ENCODE measurements at regions not wholly inside any gene's neighbourhood (a gene's known extent, or its start where the extent isn't known, plus 50 kb on each side); places are given as distances from the start of the nearest gene placed in this dataset.
"Not testable (repeated sequence)": the region's sequence is repeated elsewhere in the genome, so short reads cannot be mapped to it uniquely, and the experiment has no call there.

DNA sequence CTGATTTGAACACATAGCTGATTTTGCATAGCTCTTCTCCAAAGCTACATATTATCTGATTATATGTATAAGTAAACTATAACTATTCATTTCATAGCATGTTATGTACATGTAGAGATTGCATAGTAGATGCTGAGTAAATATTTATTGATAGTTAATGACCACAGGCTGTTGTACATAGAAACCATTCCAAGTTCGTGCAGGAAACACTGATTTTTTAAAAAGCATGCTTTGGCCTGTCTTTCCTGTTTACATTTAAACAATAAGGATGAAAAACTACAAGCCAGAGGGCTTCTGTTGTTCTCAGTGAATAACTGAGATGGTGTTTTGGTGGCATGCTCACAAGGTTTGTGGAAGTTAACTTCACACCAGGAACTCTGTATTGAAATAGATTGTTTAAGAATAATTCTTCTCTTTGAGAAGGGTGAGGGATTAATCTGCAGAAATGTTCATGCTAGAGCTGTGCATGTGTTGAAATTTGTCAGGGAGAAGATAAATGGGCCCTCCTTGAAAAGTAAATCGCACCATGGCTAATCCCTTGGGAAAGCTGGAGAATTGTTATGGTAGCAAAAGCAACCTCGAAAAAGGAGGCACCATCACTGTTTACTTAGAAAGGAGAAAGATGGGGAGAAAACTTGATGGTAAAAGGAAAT, 120.2 kb upstream of the SP8 start:
- no peak for TF ChIP-seq POLR2AphosphoS5 (IDR thresholded peaks at IDR 0.05; ENCODE audit: low read depth, low read length)
- TF ChIP-seq POLR2A (IDR thresholded peaks at IDR 0.05; ENCODE audit: low read depth, low read length) = no peak
- no peak for TF ChIP-seq TAF1 (IDR thresholded peaks at IDR 0.05; ENCODE audit: borderline replicate concordance, low read depth, low read length)
- FAIRE-seq = no peak
- DNase-seq (ENCODE audit: insufficient read length) = no peak

DNA sequence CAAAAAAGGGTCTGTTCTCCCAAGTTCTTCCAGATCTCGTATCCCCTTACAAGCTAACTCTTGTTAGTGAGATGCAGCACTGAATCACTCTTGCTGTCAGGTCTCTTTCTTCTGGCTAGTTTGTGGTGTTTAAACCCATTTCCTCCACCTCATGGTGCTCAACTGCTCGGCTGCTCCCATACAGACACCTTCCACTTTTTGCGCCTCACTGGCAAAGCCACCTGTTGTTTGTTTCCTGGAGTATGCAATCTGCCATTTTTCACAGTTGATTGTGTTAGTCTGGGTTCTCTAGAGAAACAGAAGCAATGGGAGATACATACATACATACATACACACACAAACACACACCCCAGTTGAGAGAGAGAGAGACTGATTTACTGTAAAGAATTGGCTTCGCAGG, 124.4 kb upstream of the SP8 start:
- DNase-seq (ENCODE audit: insufficient read length) = no peak
- TF ChIP-seq POLR2AphosphoS5 (IDR thresholded peaks at IDR 0.05; ENCODE audit: low read depth, low read length) = no peak
- TF ChIP-seq POLR2A (IDR thresholded peaks at IDR 0.05; ENCODE audit: low read depth, low read length) = no peak
- no peak for TF ChIP-seq TAF1 (IDR thresholded peaks at IDR 0.05; ENCODE audit: borderline replicate concordance, low read depth, low read length)
- FAIRE-seq = peak; percentile 21

DNA sequence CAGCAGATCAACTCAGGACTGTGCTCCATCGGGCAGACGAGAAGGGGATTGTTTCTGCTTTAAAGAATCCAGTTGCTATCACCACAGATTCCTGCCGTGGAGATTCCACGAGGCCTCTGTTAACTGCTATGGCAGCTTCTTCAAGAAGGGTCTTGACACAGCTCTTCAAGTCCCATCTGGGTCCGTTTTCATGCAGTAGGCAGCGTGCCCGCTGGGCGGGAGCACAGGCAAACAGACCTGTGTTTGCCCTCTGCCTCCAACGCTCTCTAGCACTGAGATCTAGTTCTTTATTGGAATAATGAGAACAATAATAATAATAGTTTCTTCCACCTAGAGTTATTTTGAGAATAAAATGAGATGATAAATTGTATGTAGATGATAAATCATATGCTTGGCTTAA, 127.2 kb upstream of the SP8 start:
- no peak for FAIRE-seq
- no peak for DNase-seq (ENCODE audit: insufficient read length)
- TF ChIP-seq TAF1 (IDR thresholded peaks at IDR 0.05; ENCODE audit: borderline replicate concordance, low read depth, low read length) (no peak), POLR2A (IDR thresholded peaks at IDR 0.05; ENCODE audit: low read depth, low read length) (no peak), POLR2AphosphoS5 (IDR thresholded peaks at IDR 0.05; ENCODE audit: low read depth, low read length) (no peak)

DNA sequence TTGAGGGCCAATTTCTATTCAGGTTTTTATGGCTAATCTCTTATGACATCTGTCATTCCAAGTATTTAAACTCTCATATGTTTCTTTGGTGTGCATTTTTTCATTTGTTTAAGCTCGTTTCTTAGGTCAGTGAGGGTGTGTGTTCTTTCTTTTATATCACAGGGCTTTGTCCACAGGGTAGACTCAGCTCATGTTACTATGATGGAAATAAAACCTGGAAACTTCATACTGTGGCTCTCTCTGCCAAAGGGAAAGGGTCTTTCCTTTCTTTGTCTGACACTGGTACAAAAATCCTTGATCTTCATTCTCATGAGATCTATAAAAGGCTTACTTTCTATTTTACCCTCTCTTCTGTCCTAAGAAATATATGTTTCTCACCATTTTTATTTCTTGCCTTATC, 129.6 kb upstream of the SP8 start:
- no peak for DNase-seq (ENCODE audit: insufficient read length)
- TF ChIP-seq TAF1 (IDR thresholded peaks at IDR 0.05; ENCODE audit: borderline replicate concordance, low read depth, low read length) (no peak), POLR2A (IDR thresholded peaks at IDR 0.05; ENCODE audit: low read depth, low read length) (no peak)
- FAIRE-seq = no peak

DNA sequence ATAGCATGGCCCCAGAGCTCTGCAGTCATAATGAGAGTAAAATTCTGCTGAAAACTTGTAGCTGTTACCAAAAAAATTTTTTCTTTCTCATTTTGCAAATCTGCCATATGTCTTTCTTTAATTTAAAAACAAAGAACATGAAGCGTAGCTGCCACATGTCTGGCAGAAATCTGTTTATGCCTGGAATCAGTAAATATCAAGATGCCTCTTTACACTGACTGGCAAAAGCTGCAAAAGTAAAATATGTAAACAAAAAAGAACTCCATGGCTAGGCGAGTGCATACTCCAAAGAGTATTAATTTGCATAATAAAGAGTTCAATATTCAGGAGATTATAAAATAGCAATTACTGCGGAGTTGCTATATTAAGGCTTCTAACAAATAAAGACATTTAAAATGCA, 130.9 kb upstream of the SP8 start:
- FAIRE-seq (no peak), DNase-seq (ENCODE audit: insufficient read length) (no peak)
- TF ChIP-seq POLR2AphosphoS5 (IDR thresholded peaks at IDR 0.05; ENCODE audit: low read depth, low read length) (no peak), TAF1 (IDR thresholded peaks at IDR 0.05; ENCODE audit: borderline replicate concordance, low read depth, low read length) (no peak), POLR2A (IDR thresholded peaks at IDR 0.05; ENCODE audit: low read depth, low read length) (no peak)

DNA sequence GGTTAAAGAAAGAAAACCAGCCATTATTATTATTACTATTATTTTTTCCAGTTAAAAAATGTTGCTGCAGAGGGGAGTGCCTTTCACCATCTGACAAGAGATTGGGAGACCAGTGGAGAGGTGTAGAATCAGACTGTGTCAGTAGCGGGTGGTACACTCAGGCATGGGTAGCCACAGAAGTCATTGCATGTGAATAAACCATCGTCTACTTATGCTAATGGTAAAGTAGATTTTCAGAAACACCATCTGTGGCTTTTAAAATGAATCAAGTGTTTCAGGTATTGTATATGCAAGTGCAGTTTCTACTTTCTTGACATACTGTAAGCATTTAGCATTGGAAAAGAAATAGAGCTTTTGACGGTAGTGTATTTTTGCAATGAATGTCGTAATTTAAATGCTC, 131.5 kb upstream of the SP8 start:
- no peak for TF ChIP-seq TAF1 (IDR thresholded peaks at IDR 0.05; ENCODE audit: borderline replicate concordance, low read depth, low read length)
- TF ChIP-seq POLR2A (IDR thresholded peaks at IDR 0.05; ENCODE audit: low read depth, low read length) = no peak
- no peak for TF ChIP-seq POLR2AphosphoS5 (IDR thresholded peaks at IDR 0.05; ENCODE audit: low read depth, low read length)
- FAIRE-seq (no peak), DNase-seq (ENCODE audit: insufficient read length) (no peak)

DNA sequence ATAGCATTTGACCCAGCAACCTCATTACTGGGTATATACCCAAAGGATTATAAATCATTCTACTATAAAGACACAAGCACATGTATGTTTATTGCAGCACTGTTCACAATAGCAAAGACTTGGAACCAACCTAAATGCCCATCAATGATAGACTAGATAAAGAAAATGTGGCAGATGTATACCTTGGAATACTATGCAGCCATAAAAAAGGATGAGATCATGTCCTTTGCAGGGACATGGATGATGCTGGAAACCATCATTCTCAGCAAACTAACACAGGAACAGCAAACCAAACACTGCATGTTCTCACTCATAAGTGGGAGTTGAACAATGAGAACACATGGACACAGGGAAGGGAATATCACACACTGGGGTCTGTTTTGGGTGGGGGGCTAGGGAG, 140.5 kb upstream of the SP8 start:
- DNase-seq (ENCODE audit: insufficient read length); FAIRE-seq: not testable (repeated sequence)

DNA sequence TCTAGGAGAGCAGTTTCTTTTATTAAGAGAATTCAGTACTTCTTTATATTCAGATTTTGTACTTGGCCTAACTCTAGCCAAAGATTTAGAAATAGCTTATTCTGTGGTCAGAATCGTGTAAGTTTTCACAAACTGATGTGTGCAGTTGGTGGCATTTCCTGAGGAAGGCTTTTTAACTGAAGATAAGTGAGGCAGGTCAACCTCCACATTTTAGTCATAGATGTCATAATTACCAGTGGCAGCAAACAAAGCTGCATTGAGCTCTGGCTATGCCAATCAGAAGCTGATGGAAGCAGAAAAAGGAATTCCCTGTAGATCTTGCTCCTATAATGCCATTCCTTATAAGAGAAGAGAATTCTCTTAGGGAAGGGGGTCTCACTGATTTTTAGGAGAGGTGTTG, 141.3 kb upstream of the SP8 start:
- no peak for FAIRE-seq
- TF ChIP-seq POLR2AphosphoS5 (IDR thresholded peaks at IDR 0.05; ENCODE audit: low read depth, low read length) = no peak
- TF ChIP-seq TAF1 (IDR thresholded peaks at IDR 0.05; ENCODE audit: borderline replicate concordance, low read depth, low read length) = no peak
- no peak for TF ChIP-seq POLR2A (IDR thresholded peaks at IDR 0.05; ENCODE audit: low read depth, low read length)
- DNase-seq (ENCODE audit: insufficient read length) = no peak

DNA sequence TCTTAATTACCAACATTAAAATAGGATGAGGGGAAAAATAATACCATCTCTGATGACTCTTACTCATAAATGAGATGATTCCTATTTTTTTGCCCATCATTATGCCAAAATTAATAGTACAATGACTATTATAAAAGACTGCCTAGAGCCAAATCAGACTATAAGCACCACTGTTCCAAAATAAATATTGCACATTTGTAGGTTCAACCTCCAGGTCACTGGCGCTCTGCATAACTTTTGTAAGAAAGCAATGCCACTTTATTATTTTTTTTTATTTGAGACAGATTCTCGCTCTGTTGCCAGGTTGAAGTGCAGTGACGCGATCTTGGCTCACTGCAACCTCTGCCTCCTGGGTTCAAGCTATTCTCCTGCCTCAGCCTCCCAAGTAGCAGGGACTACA, 142.5 kb upstream of the SP8 start:
- FAIRE-seq = no peak
- DNase-seq (ENCODE audit: insufficient read length) = no peak
- TF ChIP-seq POLR2AphosphoS5 (IDR thresholded peaks at IDR 0.05; ENCODE audit: low read depth, low read length) (no peak), POLR2A (IDR thresholded peaks at IDR 0.05; ENCODE audit: low read depth, low read length) (no peak), TAF1 (IDR thresholded peaks at IDR 0.05; ENCODE audit: borderline replicate concordance, low read depth, low read length) (no peak)

DNA sequence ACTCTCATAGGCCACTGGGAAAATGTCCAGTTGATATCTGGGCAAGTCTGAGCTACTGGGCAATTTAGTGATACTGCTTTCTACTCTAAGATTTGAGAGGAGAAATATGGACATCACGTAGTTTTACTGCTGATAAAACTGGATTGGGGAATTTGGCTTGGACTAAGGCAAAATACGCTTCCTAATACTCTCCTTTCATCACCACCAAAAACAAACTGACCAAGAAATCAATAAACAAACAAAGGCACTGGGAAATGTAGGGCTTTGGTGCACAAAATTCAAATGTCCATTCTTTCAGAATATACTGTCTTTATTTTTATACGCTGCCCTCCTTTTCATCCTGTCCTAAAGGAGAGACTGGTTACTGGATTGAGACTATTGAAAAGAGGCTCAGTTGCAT, 145.1 kb upstream of the SP8 start:
- DNase-seq (ENCODE audit: insufficient read length) (no peak), FAIRE-seq (no peak)
- TF ChIP-seq POLR2A (IDR thresholded peaks at IDR 0.05; ENCODE audit: low read depth, low read length) (no peak), TAF1 (IDR thresholded peaks at IDR 0.05; ENCODE audit: borderline replicate concordance, low read depth, low read length) (no peak), POLR2AphosphoS5 (IDR thresholded peaks at IDR 0.05; ENCODE audit: low read depth, low read length) (no peak)

DNA sequence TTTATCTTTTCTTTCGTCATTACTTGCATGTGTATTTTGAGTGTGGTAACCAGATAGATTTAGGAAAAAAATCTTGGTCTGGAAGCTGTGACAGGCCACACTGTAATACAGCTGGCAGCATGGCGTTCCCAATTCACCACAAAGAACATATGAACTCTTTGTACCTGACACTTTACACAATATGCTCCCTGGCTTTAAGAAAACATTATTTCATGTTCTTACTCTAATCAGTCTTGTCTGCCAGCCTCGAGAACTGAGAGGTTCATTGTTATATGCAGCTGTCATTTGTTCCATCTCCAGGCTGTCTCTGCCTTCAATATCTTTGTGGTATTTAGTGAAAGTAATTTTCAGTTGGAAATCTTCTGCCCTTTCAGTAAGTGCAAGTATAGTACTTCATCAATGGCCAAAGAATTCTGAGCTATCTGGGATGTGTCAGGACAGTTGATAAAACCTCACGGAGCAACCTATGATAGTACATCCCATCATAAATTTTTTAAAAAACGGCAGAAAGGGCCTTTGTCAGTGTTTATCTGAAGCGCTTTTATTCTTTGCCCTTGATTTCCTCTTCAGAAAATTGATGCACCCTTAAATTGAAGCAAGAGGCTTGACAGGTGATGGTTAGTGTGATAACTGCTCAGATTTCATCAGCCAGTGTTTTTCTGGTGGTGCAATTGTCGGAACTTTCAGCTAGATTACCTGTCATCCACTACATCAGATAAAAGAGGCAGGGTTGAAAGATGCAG, 146.3 kb upstream of the SP8 start:
- TF ChIP-seq POLR2AphosphoS5 (IDR thresholded peaks at IDR 0.05; ENCODE audit: low read depth, low read length) (no peak), TAF1 (IDR thresholded peaks at IDR 0.05; ENCODE audit: borderline replicate concordance, low read depth, low read length) (no peak), POLR2A (IDR thresholded peaks at IDR 0.05; ENCODE audit: low read depth, low read length) (no peak)
- DNase-seq (ENCODE audit: insufficient read length) = no peak
- FAIRE-seq = no peak

DNA sequence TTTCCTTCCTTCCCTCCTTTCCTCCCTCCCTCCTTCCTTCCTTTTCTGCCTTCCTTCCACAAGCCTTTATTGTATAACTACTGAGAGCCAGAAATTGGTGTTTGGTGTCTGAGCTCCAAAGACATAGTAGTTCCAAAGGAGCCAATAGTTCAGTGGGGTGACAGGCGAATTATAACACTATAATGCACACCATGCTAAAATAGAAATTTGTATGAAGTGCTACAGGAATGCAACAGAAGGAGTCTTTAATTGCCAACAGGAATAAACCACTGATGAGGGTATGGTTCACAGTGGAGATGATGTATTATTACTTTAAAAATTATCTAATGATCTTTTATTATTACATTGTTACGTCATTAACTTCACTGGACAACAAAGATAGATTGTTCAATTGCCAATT, 158.8 kb upstream of the SP8 start:
- FAIRE-seq (no peak), DNase-seq (ENCODE audit: insufficient read length) (no peak)
- TF ChIP-seq POLR2A (IDR thresholded peaks at IDR 0.05; ENCODE audit: low read depth, low read length) = no peak
- no peak for TF ChIP-seq POLR2AphosphoS5 (IDR thresholded peaks at IDR 0.05; ENCODE audit: low read depth, low read length)
- no peak for TF ChIP-seq TAF1 (IDR thresholded peaks at IDR 0.05; ENCODE audit: borderline replicate concordance, low read depth, low read length)
